HG03280 (cell line): ENCODE measurements at regions not wholly inside any gene's neighbourhood (a gene's known extent, or its start where the extent isn't known, plus 50 kb on each side); places are given as distances from the start of the nearest gene placed in this dataset.
"Not testable (repeated sequence)": the region's sequence is repeated elsewhere in the genome, so short reads cannot be mapped to it uniquely, and the experiment has no call there.

Experiments
- ATAC-seq: cut with Tn5 transposase; IDR thresholded peaks from one replicate; pipeline ENCODE4 v1.9.1; 2021; ENCODE audit warnings: mild to moderate bottlenecking, moderate library complexity; ENCODE audit not compliant: unreplicated experiment

DNA sequence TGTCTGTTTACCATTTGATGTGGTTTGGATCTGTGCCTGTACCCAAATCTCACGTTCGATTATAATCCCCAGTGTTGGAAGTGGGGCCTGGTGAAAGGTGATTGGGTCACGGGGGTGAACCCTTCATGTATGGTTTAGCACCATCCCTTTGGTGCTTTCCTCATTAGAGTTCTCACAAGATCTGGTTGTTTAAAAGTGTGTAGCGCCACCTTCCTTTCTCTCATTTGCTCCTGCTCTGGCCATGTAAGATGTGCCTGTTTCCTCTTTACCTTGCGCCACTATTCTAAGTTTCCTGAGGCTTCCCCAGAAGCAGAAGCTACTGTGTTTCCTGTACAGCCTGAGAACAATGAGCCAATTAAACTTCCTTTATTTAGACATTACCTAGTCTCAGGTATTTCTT lies 610.7 kb upstream of the ADGRL3 start:
- no peak for ATAC-seq

DNA sequence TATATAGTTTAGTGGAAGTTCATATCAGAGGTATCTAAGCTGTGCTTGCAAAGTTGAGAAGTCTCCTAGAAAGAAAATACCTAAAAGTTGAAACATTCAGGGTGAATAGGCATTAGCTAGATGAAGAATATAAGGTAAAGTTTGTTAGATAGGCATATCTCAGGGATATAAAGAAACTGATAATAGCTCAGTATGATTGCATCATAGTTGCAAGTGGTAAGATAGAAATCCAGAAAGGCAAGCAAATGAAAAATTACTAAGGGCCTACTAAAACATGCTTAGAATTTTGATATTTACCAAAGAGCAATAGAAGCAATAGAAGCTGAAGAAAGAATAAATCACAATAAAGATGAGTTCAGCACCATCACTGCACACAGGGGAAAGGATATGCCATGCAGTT lies 610.0 kb upstream of the ADGRL3 start:
- ATAC-seq = no peak

DNA sequence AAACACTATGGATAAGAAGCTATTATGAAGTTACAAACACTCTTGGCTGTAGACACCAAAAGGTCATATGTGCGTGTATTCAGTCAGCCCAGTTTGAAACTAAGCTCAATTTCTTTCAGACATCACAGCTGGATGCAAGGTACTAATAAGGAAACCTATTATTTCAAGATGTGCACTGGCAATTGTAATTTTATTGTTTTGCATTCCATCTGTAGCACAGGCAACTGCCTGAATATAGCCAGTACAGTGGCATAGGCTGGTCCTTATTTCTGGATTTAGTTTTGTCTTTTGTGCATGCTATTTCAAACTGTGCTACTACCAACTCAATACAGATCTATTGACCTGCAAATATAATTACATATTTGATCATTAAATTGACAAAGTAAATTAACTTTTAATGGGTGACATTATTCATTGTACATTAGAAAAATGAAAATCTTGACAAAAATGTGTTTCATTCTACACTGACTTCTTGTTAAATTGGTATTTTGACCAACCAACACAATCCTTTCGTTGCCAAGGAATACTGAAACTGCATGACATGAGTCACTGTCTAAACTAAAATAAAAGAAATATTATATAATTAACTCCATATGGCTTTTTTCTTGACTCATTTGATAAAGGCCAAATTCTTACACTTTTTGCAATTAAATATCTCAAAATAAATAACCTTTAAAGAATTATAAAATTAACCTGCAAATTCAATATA lies 594.3 kb upstream of the ADGRL3 start:
- ATAC-seq = no peak

DNA sequence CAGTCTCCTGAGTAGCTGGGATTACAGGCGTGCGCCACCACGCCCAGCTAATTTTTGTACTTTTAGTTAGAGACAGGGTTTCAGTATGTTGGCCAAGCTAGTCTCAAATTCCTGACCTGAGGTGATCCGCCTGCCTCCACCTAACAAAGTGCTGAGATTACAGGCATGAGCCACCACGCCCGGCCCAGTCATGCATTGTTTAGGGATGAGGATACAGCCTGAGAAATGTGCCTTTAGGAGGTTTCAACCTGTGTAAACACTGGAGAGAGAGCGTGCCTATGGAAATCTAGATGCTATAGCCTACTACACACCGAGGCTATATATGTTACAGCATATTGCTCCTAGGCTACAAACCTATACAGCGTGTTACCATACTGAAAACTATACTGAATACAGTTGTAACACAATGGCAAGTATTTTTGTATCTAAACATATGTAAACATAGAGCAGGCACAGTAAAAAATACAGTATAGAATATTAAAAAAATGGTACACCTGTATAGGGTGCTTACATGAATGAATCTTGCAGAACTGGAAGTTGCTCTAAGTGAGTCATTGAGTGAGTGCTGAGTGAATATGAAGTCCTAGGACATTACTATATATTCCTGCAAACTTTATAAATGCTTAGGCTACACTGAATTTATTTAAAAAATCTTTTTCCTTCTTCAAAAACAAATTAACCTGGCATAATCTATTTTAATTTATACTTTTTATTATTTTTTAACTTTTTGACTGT lies 588.2 kb upstream of the ADGRL3 start:
- ATAC-seq = no peak

DNA sequence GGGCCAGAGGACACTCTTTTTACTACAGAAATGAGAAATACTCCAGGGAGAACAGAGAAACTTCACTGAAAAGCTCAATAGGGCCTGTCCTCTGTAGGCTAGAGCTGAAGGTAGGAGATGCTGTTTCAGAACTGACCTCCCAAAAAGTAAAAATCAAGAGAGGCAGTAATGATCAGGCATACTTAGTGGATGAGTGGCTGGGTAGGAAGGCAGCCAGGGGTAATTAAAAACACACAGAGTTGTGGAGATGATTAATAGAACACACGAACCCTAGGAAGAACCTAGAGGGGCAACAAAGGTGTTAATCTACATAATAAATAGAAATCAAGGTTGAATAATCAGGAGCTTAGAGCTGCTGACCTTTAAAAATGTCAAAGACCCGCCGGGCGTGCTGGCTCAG lies 582.4 kb upstream of the ADGRL3 start:
- no peak for ATAC-seq

DNA sequence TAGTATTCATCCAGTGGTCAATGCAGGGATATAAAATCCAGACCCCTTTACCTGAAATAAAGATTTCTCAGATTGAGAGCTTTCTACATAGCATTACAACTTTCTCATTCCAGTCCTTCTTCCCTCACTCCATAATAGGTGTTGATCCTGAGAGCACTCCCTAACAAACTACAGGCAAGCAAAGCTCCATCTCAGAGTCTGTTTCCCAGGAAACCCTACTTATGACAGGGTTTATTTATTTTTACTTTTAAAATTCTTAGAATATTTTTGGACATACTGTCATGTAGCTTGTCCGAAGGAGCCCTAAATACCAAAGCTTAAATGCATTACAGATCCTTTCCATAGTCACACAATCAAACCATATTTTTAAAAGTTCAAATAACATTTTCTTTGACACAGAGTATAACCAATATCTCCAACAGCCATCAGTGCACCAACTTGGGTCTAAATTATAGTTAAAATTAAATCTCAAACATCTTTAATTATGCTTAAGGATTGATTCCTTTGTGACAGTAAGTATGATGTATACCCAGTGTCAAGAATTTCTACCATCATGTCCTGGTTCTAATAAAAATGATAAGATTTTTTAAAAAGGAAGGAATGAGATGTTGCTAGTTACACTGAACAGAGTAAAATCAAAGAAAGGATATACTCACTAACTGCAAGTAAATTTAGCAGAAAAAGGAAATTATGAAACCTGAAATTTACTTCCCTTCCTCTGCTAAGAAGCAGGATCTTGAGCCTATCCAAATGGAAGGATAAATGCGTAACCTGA lies 580.4 kb upstream of the ADGRL3 start:
- ATAC-seq = no peak

DNA sequence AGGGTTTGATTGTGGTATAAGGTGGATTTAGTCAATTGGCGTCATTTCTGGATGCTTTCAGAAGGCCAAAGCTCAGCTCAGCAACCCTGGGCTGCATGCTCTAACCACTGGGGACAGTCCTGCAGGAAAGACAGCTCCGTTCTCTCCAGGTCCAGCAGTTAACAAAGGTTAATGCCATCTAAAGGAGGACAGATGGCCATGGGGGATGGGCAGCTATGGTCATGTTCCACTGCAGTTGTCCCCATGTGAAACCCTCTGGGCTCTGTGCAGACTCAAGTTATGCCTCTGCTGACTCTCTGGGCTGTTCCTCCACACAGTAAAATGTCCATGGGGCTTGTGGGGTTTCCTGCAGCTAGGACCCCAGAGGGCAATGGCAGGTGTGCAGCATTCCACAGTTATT lies 562.1 kb upstream of the ADGRL3 start:
- ATAC-seq = no peak

DNA sequence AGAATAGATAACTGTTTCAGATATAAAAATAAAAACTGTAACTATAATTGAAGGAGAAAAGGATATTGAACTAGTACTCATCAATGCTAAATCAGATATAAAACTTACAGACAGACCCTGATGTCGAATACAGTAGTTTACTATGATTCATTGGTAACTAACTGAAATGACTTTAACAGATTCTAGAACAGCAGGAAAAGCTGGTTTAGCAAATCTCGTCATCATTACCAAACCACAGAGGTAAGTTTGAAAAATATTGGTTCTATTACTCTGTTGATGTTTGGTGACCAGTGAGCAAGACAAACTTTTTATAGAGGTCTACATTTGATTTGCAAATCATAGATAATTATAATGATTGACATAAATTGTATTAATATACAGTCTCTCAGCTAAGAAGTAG lies 551.4 kb upstream of the ADGRL3 start:
- ATAC-seq = no peak

DNA sequence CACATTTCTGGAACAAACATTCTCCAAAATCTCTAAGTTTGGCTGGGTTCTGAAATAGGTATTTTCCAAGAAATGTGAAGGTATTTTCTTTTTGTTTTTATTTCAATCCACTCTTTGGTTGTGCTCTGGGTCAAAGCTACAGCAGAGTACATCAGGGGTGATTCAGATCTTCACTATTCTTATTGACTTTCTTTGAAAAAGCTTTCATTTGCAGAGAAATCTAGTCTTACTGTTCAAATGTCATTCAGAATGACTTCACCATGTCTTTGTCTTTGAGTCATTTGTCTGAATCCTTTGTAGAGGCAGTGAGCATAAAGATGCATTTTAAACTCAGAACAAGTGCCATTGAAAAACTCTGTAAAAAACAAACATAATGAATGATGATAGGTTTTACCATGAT lies 547.2 kb upstream of the ADGRL3 start:
- ATAC-seq = no peak

DNA sequence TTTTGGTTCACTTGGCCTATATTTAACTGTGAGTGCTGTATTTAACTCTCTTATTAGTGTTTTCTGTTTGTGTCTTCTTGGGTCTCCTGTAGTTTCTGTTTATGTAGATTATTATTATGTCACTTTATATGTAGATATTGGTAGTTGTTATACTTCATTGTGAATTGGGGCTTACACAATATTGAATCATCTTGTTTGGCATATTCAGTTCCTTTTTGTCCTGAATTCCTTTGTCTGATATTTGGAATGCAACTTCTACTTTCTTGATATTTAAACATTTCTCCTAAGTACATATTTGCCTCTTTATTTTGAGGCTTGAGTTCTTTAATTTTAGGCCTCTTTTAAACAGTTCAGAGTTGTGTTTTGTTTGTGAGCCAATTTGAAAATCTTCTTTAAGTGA lies 544.8 kb upstream of the ADGRL3 start:
- no peak for ATAC-seq

DNA sequence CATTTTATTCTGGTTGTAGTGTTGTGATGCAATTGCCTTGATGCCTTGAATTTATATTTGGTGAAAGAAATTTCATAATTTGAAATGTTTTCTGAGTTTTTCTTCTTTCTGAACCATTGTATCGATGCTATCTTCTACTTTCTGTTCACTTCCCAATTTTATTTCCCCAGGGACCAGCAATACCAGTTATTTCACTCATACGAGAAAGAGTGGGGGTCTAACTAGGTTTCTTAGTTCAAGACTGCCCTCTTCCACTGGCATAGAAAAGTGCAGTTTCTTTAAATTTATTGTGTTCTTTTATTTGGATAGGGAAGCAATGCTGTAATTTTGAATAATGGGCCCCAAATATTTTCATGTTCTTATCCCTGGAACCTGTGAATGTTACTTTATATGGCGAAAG lies 544.0 kb upstream of the ADGRL3 start:
- ATAC-seq = no peak

DNA sequence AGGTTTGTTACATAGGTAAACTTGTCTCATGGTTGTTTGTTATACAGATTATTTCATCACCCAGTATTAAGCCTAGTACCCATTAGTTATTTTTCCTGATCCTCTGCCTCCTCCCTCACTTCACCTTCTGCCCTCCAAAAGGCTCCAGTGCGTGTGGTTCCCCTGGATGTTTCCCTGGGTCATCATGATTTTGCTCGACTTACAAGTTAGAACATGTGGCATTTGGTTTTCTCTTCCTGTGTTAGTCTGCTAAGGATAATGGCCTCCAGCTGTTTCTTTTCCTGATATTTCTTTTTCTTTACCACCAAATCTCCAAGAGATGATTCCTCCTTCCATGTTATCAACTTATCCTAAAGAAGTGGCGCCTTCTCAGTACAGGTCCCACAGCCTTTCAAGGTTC lies 543.1 kb upstream of the ADGRL3 start:
- no peak for ATAC-seq

DNA sequence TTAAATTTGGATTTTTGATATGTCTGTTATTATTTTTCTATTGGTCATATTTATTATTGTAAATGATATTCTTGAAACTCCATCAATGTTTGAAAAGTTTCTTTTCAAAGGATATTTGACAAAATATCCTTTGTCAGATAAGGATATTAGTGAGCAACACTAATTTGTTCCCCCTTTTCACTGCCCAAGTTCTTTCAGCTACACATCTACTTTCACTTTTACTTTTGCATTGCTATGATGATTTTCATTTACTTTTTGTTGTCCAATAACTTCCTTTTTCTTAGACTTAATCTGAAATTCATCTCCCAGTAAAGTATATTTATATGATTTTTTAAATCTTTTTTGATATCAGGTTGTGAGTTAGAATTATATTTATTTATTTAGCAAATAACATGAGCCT lies 542.3 kb upstream of the ADGRL3 start:
- no peak for ATAC-seq

DNA sequence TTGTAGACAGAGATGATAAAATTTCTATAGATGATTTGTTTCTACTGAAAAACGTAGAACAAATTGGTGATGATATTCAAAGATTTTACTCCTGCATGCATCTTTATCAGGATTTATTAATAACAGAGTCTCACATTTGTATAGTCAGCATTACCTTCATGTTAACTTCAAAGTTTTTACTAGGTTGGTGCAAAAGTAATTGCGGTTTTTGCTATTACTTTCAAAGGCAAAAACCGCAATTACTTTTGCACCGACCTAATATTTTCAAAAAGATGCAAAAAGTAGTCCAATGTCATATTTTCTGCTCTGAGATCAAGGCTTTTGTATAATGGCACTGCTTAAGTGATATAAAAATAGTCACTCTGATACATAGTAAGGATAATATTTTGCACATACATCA lies 536.4 kb upstream of the ADGRL3 start:
- no peak for ATAC-seq

DNA sequence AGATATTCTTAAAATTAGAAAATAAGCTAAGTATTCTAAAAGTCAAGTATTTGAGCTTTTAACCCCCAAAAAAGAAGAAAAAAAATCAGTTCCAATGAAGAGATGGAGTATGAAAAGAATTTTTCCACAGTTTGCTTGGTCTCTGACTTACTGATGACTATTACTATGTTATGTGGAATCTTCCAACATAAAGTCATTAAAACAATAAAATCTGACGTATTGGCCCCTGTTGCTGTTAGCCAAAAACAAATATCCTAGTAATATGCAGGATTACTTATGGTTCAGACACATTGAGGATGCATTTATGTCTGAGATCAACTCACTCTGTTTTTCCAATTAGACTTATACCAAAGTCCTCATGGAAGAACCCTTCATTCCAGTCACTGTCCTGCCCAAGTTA lies 517.2 kb upstream of the ADGRL3 start:
- no peak for ATAC-seq

DNA sequence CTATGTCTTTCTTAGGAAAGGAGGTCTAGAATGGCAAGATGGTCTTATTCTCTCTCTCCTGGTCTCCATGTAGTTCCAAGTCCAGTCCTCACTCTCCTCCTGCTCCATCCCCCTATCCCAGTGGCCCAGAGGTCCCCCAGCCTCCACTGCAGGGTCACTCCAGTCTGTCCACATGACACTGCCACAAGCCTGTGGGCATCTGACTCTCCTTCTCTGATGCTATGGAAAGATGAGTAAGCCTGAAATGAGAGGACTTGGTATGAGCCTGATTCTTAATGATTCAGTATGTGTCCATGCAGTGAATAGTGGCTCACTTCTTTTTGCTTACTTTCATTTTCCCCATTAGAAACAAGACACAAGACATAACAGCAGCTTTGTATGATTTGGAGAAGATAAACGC lies 516.8 kb upstream of the ADGRL3 start:
- ATAC-seq = no peak

DNA sequence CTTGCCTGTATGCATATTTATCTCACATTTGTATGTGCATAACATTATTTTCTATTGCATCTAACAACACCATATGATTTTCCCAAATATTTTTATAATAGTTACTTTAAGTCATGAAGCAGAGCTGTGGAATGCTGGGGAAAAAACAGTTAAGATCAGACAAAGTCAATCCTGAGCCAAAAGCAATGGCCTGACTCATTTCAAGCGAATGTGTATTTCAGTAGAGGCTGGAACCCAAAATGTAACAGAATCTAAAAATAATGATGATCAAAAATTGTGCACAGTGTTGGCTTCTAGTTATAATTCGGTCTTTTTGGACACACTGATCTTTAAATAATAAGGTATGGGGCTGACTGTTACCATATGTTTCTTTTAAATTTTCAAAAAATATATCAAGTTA lies 516.2 kb upstream of the ADGRL3 start:
- ATAC-seq = no peak

DNA sequence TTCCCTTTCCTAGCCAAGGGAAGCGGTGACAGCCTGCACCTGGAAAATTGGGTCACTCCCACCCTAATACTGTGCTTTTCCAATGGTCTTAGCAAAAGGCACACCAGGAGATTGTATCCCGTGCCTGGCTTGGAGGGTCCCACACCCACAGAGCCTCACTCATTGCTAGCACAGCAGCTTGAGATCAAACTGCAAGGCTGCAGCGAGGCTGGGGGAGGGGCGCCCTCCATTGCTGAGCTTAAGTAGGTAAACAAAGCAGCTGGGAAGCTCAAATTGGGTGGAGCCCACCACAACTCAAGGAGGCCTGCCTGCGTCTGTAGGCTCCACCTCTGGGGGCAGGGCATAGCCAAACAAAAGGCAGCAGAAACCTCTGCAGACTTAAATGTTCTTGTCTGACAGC lies 504.1 kb upstream of the ADGRL3 start:
- not testable (repeated sequence) for ATAC-seq

DNA sequence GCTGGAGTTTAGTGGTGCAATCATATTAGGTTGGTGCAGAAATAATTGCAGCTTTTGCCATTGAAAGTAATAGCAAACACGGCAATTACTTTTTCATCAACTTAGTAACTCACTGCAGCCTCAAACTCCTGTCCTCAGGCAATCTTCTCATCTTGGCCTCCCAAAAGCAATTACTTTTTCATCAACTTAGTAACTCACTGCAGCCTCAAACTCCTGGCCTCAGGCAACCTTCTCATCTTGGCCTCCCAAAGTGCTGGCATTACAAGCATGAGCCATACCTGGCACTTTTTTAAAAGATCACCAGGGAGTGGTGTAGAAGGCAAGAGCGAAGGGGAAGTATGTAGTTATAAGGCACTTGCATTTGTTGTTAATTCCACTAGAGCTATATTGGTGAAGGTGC lies 491.1 kb upstream of the ADGRL3 start:
- no peak for ATAC-seq

DNA sequence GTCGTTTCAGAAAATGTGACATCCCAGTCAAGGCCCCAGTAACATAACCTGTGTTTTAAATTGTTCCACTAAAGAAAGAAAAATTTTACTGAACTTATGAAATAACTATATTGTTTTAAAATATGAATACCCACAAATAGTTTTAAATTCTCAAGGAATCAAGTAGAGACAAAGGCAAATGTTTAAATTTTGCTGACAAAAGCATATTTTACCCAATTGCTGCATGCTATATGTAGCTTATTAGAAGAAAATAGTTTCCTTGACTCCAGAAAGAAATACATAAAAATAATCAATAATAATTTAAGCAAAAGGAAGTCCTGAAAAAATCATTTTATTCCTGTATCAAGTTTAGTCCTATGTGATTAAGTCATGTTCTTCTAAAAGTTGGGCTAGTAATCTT lies 481.3 kb upstream of the ADGRL3 start:
- no peak for ATAC-seq

DNA sequence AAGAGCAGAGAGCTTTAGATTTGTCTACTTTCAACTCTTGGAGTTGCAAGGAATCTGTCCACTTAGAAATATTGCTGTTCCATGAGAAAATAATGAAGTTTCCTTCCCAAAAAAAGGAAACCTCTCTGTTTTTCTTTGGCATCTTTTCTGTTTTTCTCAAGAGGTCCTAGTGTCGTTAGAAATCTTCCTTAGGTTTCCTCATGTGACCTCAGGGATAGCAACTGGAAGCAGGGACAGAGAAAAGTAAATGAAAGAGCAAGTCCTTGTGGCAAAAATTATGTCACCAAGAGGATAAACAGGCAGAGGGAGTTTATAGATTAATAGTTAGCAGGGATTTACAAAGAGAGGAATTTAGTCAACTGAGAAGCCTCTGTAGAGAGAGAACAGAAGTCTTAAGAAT lies 478.4 kb upstream of the ADGRL3 start:
- no peak for ATAC-seq

DNA sequence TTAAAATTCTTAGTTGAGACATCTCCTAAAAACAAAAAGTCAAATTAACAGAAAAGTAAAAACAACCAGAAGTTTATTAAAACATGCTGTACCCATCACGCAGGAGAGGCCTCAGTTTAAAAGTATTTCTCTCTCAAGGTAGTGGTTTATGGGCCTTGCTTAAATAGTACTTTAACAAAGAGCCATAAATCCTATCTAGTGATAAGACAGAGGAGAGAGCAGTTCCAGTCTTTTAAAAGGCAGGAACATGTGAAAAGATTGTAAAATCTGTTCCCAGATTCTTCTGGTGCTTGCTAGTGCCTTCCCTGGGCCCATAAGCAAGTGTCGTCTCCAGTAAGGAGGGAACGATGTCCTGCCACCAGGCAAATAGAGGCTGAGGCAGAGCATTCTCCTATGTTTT lies 476.3 kb upstream of the ADGRL3 start:
- no peak for ATAC-seq
